Activated CD4-positive, alpha-beta T cell treated with anti-CD3 and anti-CD28 coated beads, Interleukin-2, amount 50 U/mL, for 48 hours (primary cell): ENCODE measurements at regions not wholly inside any gene's neighbourhood (a gene's known extent, or its start where the extent isn't known, plus 50 kb on each side); places are given as distances from the start of the nearest gene placed in this dataset.
"Not testable (repeated sequence)": the region's sequence is repeated elsewhere in the genome, so short reads cannot be mapped to it uniquely, and the experiment has no call there.

Source experiments
- DNase-seq, 2 experiments: peaks; one replicate each; pipeline ENCODE4 v3.0.0-alpha.2; 2020

- no peak for DNase-seq
These were observed 103.9 kb upstream of the PMEPA1 start for GRCh38 chr20:57813509-57814269.

GRCh38 chr20:57812632-57813031, 102.8 kb upstream of the PMEPA1 start:
- DNase-seq, result not testable (repeated sequence)

- DNase-seq, result no peak
These were observed 101.7 kb upstream of the PMEPA1 start for GRCh38 chr20:57811374-57812020.

GRCh38 chr20:57810511-57811373, 100.9 kb upstream of the PMEPA1 start:
- no peak for DNase-seq

GRCh38 chr20:57809661-57810172, 99.9 kb upstream of the PMEPA1 start:
- no peak for DNase-seq

DNA sequence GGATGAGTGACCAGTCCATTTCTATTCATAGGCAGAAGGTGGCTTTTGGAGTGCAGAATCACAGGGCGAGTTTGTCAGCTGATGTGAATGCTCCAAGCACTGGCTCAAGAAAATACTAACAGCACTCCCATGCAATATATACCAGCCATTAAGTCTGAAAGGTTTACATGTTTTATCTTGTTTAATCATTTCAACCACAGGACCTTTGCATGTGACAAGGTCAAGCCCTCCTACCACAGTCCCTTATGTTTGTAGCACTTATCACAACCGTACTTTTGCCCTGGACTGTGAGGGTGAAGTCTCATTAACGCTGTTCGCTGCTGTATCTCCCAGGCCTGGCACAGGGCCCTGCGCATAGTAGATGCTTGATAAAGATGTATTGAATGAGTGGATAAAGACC, 99.3 kb upstream of the PMEPA1 start:
- no peak for DNase-seq

DNA sequence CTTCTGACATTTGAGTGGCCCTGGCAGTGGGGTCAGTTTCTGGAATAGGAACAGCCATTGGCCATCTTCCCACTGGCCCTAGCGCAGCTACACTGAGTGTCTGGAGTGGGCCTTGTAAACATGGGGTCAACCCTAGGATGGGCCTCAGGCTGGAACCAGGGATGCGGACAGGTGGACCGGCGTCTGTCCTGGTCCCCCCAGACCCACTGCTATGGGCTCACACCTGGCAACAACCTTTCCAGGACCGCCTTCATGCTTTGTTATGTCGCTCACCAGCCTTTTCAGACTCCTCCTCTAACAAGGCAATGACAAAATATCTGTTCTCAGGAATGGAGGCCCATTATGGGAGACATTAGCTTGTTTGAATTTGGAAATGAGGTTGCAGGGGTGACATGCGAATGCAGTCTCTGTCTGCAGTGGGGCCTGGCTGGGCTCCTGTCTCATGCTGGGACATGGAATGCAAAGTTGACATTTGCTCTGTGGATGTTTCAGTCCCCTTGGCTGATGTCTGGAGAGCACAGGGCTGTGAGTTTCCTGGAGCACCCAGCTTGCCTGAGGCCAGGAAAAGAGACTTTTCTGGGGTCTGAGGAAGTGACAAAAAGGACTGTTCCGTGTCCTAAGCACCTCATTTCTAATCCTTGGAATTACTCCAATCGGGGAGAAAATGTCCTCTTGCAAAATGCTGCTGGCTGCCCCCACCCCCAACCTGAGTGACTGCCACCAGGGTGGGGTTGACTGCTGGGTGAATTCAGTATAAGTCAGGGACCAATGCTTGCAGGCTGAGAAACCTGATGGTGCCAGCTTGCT, 98.7 kb upstream of the PMEPA1 start:
- DNase-seq, result no peak

- DNase-seq, result no peak
These were observed 97.8 kb upstream of the PMEPA1 start for GRCh38 chr20:57807401-57808263.

- no peak for DNase-seq
These were observed 97.2 kb upstream of the PMEPA1 start for GRCh38 chr20:57806975-57807374.

- no peak for DNase-seq
These were observed 96.7 kb upstream of the PMEPA1 start for GRCh38 chr20:57806476-57806875.

- DNase-seq, result no peak
These were observed 95.9 kb upstream of the PMEPA1 start for GRCh38 chr20:57805747-57806146.

GRCh38 chr20:57804470-57805250, 94.8 kb upstream of the PMEPA1 start:
- no peak for DNase-seq

- no peak for DNase-seq
These were observed 93.7 kb upstream of the PMEPA1 start for GRCh38 chr20:57803508-57804005.

GRCh38 chr20:57802765-57803507, 93.1 kb upstream of the PMEPA1 start:
- DNase-seq, result no peak

GRCh38 chr20:57801581-57801980, 91.8 kb upstream of the PMEPA1 start:
- no peak for DNase-seq

DNA sequence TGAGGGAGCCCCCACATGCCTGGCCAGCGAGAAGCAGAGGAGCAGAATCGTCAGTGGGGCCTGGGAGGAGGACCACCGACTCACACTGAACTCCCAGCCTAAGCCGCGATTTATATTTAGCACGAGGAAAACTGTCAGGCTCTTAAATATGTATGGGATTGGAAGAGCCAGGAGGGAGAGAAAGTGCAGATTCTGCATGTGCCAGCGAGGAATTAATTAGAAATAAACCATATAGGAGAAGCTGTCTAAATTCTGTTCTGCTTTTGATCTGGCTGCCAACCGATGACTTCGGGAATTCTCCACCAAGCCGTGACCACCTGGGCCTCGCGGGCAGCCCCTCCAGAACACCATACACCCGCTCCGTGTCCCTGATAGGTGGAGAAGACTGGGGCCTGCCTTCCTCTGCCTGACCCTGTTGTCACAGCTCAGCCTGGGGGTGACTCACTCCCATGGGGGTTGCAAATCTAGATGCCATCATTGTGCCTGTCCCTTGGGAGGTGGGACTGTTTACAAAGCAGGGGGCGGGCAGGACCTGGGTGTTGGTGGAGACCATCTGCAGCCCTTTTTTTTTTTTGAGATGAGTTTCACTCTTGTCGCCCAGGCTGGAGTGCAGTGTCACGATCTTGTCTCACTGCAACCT, 91.1 kb upstream of the PMEPA1 start:
- DNase-seq, result no peak

- no peak for DNase-seq
These were observed 87.6 kb upstream of the PMEPA1 start for GRCh38 chr20:57797401-57797800.

- no peak for DNase-seq
These were observed 86.3 kb upstream of the PMEPA1 start for GRCh38 chr20:57795977-57796560.

GRCh38 chr20:57795342-57795697, 85.5 kb upstream of the PMEPA1 start:
- no peak for DNase-seq
